ENCODE measurements at regions not wholly inside any gene's neighbourhood (a gene's known extent, or its start where the extent isn't known, plus 50 kb on each side); places are given as distances from the start of the nearest gene placed in this dataset.

GRCh38 chr6:74623027-74623426, 582.8 kb downstream of the COL12A1 start:
- 70% methylated on average over 2 of the region's 2 CpGs for WGBS
- Histone ChIP-seq H3K4me1 (replicated peaks) (no peaks in the 10 kb centered on the region), H3K27me3 (replicated peaks; ENCODE audit: insufficient read depth) (no peaks in the 10 kb centered on the region), H3K4me3 (no peak overlapping the region), H3K9me3 (no peaks in the 10 kb centered on the region), H3K36me3 (no peaks in the 10 kb centered on the region), H3K27ac (no peak overlapping the region)
- intact Hi-C loops (cut with DNase I): no loop called here
- no peak for TF ChIP-seq POLR2AphosphoS5 (IDR thresholded peaks at IDR 0.05)
- TF ChIP-seq POLR2A (IDR thresholded peaks at IDR 0.05): no peak
- no peak for TF ChIP-seq CTCF (IDR thresholded peaks at IDR 0.05)
- no peak for DNase-seq (ENCODE audit: low spot score)

- Histone ChIP-seq H3K27me3 (replicated peaks; ENCODE audit: insufficient read depth) (no peaks in the 10 kb centered on the region), H3K4me1 (replicated peaks) (no peaks in the 10 kb centered on the region), H3K9me3 (no peaks in the 10 kb centered on the region), H3K27ac (no peak overlapping the region), H3K36me3 (no peaks in the 10 kb centered on the region), H3K4me3 (no peak overlapping the region)
- TF ChIP-seq POLR2AphosphoS5 (IDR thresholded peaks at IDR 0.05) (no peak), POLR2A (IDR thresholded peaks at IDR 0.05) (no peak), CTCF (IDR thresholded peaks at IDR 0.05) (no peak)
- no peak for DNase-seq (ENCODE audit: low spot score)
- intact Hi-C loops (cut with DNase I): no loop called here
These were observed 594.6 kb downstream of the COL12A1 start for GRCh38 chr6:74611220-74611619.

- Histone ChIP-seq H3K27ac (no peak overlapping the region), H3K4me1 (replicated peaks) (no peaks in the 10 kb centered on the region), H3K27me3 (replicated peaks; ENCODE audit: insufficient read depth) (no peaks in the 10 kb centered on the region), H3K4me3 (no peak overlapping the region), H3K9me3 (no peaks in the 10 kb centered on the region), H3K36me3 (no peaks in the 10 kb centered on the region)
- intact Hi-C loops (cut with DNase I): no loop called here
- 83% methylated on average over 1 of the region's 1 CpG for WGBS
- no peak for DNase-seq (ENCODE audit: low spot score)
- no peak for TF ChIP-seq POLR2A (IDR thresholded peaks at IDR 0.05)
- TF ChIP-seq POLR2AphosphoS5 (IDR thresholded peaks at IDR 0.05): no peak
- TF ChIP-seq CTCF (IDR thresholded peaks at IDR 0.05): no peak
These were observed 595.5 kb downstream of the COL12A1 start for GRCh38 chr6:74610352-74610751.

GRCh38 chr6:74609871-74610270, 596.0 kb downstream of the COL12A1 start:
- H3K27ac ChIP-seq: no peak overlapping the region
- no peaks in the 10 kb centered on the region for H3K9me3 ChIP-seq
- no peaks in the 10 kb centered on the region for H3K27me3 ChIP-seq (replicated peaks; ENCODE audit: insufficient read depth)
- TF ChIP-seq POLR2AphosphoS5 (IDR thresholded peaks at IDR 0.05): no peak
- TF ChIP-seq POLR2A (IDR thresholded peaks at IDR 0.05): no peak
- TF ChIP-seq CTCF (IDR thresholded peaks at IDR 0.05): no peak
- 61% methylated on average over 1 of the region's 1 CpG for WGBS
- intact Hi-C loops (cut with DNase I): no loop called here
- no peaks in the 10 kb centered on the region for H3K36me3 ChIP-seq
- H3K4me3 ChIP-seq: no peak overlapping the region
- no peaks in the 10 kb centered on the region for H3K4me1 ChIP-seq (replicated peaks)
- DNase-seq (ENCODE audit: low spot score): no peak

- intact Hi-C loops (cut with DNase I): no loop called here
- H3K27ac ChIP-seq: no peak overlapping the region
- H3K27me3 ChIP-seq (replicated peaks; ENCODE audit: insufficient read depth): no peaks in the 10 kb centered on the region
- DNase-seq (ENCODE audit: low spot score): no peak
- no peaks in the 10 kb centered on the region for H3K4me1 ChIP-seq (replicated peaks)
- H3K36me3 ChIP-seq: no peaks in the 10 kb centered on the region
- TF ChIP-seq POLR2A (IDR thresholded peaks at IDR 0.05) (no peak), CTCF (IDR thresholded peaks at IDR 0.05) (no peak), POLR2AphosphoS5 (IDR thresholded peaks at IDR 0.05) (no peak)
- no peak overlapping the region for H3K4me3 ChIP-seq
- H3K9me3 ChIP-seq: no peaks in the 10 kb centered on the region
- WGBS: 54% methylated on average over 3 of the region's 3 CpGs
These were observed 597.9 kb downstream of the COL12A1 start for GRCh38 chr6:74607934-74608333.
